HG02981 (cell line): ENCODE measurements at regions not wholly inside any gene's neighbourhood (a gene's known extent, or its start where the extent isn't known, plus 50 kb on each side); places are given as distances from the start of the nearest gene placed in this dataset.
"Not testable (repeated sequence)": the region's sequence is repeated elsewhere in the genome, so short reads cannot be mapped to it uniquely, and the experiment has no call there.

Experiments
- ATAC-seq: cut with Tn5 transposase; IDR thresholded peaks from one replicate; pipeline ENCODE4 v1.9.1; 2021; ENCODE audit warnings: mild to moderate bottlenecking, moderate library complexity; ENCODE audit not compliant: unreplicated experiment

DNA sequence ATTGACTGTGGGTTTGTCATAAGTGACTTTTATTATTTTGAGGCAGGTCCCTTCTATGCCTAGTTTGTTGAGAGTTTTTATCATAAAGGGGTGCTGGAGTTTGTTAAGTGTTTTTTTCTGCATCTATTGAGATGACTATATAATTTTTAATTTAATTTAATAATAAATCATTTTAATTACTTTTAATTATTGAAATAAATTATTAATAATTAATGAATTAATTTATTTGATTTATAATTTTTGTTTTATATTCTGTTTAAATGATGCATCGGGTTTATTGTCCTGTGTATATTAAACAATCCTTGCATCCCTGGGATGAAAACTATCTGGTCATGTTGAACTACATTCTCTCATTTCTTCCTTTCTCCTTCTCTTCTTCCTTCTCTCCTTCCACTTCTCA, 1352.2 kb upstream of the PRR20A start:
- no peak for ATAC-seq

DNA sequence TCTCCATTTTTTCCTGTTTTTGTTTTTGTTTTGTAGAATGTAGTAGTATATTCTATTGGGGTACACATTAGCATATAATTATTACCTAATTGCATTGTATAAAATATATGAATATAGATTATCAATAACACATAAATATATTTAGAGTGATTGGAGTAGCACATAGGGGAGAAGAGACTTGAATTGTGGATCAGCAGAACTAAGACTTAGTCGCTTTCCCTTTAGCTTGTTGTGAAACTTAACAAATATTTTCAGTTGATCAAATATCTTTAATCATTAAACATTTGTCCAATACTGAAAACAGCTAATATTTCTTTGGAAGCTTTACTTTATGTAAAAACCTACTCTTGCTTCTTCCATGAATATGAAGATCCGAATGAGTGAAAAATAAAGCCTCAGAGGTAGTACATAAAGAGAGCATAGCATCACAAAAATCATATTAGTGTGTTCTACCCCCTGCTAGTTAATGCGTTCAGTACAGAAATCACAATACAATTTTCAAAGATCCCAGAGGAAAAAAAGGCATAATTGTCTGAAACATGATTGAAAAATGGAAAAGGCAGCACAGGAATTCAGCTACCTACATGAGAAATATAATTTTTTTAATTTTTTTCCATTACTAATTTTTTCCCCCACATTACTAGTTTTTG, 1348.0 kb upstream of the PRR20A start:
- ATAC-seq: no peak

DNA sequence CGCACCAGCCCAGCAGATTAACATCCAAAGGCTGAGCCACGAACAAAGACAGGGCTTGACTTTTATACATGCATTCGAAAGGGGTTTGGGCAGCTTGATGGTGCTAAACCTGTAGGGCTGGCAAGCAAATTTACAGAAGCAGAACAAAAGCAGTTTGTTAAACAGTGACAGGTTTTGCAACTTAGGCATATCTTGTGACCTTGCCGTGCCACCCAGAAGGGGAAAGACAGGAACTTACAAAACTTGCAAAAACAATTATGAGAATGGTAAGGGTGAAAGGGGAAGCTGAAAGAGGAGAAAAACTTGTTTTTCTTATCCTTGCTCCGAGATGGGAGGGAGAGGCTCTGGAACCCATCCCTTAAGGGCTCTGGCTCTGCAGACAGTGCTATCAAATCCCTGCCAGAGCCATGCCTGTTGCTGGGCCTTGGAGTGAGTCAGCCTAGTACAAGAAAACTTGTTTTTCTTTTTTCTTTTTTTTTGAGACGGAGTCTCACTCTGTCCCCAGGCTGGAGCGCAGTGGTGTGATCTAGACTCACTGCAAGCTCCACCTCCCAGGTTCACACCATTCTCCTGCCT, 1325.2 kb upstream of the PRR20A start:
- no peak for ATAC-seq

DNA sequence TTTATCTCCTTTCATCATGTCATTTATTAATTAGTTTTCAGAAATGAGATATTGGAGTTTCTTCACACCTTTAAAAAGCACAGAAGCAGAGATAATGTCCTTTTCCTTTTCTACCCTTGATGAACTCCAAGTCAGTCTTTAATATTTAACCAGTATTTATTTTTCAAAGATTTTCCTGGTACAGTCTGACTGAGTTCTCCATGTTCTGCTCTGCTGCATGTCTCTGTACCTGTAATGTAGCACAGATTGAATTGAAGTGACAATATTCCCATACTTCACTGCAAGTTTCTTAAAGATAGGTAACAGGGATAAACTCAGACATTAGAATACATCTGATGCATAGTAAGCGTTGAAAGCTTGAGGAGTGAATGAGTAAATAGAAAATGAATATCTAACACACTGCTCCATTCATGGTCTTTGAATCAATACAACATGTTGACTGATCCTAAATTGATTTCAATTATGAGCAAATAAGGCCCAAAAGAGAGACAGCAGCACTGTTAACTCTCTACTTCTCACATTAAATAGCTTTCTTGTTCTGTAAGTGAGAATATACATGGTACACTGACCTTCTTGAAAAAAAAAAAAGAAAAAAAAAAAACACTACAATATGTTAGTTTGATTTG, 1323.6 kb upstream of the PRR20A start:
- ATAC-seq: no peak

DNA sequence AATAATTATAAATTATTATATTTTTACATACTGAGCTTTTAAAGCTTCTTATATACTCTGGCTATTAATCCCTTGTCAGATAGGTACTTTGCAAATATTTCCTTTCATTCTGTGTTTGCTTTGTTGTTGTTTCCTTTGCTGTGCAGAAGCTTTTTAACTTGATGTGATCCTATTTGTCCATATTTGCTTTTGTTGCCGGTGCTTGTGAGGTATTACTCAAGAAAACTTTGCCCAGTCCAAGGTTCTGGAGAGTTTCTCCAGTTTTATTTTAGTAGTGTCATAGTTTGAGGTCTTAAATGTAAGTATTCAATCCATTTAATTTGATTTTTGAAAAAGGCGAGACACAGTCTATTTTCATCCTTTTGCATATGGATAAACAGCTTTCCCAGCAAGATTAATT, 1319.9 kb upstream of the PRR20A start:
- no peak for ATAC-seq

DNA sequence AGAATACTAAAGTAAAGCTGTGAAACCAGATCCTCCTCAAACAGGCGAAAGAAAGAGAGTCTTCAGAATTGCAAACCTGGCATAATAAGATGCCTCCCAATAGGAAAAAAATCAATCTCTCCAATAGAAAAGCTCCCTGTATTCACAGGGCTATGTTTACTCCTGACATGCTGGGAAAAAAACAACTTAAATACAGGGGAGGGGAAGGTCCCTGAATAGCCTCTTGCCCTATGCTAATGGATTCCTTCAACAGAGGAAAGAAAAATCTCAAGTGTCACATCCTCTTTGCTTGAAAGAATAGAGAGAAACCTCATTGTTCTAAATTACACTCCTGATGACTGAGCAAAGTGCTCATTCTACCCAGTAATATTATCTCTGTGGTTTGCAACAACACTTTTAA, 1271.1 kb upstream of the PRR20A start:
- ATAC-seq: no peak

DNA sequence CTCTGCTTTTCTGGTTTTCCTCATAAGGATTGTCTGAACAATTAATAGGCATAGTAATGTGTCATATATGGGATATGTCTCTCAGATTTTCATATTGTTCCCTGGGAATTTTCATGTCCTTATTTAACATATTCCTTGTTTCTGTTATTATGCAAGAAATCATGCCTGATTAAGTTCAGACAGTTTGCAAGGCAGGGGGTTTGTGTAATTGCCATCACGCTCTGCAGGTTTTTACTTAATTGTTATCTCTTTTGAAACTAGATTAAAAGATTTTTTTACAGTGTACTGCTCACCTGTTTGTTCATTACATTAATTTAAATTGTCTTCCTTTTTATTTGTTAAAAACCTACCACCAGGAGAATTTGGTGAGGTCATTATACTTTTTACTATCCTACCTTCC, 1253.2 kb upstream of the PRR20A start:
- ATAC-seq: no peak

DNA sequence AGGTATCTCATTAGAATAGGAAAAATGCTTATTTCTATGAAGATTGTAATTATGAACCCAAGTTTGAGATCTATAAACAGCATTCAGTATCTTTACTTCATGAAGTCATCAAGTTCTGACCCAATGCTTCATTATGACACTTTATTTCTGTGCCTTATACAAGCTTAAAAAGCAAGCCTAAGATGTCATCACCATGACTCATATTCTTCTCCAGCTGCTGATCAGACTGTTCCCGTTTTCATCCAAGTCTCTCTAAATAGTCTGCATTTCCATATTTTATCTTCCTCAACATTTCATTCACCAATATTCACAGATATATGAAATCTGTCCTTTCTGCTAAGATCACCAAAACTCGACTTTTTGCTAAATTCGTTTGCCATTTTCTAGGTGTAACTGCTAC, 1247.2 kb upstream of the PRR20A start:
- no peak for ATAC-seq

DNA sequence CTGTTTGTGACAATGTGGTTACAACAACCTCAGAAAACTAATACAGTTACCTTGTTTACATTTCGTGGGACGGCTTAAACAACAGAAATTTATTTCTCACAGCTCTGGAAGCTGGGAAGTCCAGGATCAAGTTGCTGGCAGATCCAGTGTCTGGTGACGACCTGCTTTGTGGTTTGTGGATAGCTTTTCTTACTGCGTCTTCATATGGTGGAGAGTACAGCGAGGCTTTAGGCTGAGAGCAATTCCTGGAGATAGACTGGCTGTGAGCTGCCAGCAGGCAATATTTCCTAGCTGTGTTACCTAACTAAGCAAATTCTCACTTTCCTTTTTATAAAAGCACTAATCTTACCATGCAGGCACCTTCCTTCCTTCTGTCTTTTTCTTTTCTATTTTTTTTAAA, 1203.5 kb upstream of the PRR20A start:
- ATAC-seq: no peak

DNA sequence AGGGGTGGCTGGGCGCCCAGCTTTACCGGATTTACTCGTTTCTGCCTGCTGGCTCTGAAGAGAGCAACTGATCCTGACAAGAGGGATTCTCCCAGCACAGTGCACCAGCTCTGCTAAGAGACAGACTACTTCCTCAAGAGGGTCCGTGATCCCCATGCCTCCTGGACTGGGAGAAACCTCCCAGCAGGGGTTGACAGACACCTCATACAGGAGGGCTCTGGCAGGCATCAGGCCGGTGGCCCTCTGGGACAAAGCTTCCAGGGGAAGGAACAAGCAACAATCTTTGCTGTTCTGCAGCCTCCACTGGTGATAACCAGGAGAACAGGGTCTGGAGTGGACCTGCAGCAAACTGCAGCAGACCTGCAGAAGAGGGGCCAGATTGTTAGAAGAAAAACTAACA, 1192.5 kb upstream of the PRR20A start:
- ATAC-seq: no peak

DNA sequence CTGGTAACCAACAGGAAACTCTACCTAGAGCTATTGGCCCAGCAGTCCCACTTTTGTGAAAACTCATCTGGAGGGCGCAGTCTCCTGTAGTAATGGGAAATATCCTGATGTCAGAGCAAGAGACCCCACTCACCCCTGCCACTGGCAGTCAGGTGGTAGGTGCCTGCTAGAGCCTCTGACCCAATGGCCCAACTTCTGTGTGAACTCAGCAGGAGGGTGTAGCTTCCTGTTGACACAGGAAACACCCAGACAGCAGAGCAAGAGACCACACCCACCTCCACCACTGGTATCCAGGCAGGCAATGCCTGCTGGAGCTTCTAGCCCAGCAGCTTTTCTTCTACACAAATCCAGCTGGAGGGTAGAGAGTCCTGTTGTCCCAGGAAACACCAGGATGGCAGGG, 1176.8 kb upstream of the PRR20A start:
- no peak for ATAC-seq

DNA sequence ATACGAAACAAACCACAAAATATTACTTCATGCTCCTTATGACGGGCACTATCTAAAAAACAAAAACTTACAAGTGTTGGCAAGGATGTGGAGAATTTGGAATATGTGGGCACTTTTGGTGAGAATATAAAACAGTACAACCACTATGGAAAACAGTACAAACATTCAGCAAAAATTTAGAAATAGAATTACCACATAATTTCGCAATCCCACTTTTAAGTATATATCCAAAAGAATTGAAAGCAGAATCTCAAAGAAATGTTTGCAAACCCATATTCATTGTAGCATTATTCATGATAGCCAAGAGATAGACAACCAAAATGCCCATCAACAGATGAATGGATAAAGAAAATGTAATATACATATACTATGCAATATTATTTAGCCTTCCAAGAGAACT, 1173.7 kb upstream of the PRR20A start:
- no peak for ATAC-seq

DNA sequence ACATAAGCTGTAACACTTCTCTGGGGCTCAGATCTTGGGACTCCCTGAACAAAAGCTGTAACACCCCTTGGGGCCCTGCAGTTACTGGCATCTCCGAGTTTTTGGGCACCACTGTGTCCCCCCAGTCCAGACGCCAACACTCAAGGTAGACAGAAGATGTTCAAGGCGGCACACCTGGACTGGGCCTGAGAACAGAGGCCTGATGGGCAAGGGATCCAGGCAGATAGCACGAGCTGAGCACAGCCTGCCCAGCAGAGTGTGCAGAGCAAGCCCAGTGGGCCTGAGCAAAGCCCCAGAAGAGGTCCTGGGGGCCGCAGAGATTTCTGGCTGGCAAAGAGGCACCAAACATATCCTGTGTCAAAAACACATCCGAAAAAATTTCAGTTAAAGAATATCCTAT, 1163.3 kb upstream of the PRR20A start:
- ATAC-seq: no peak

DNA sequence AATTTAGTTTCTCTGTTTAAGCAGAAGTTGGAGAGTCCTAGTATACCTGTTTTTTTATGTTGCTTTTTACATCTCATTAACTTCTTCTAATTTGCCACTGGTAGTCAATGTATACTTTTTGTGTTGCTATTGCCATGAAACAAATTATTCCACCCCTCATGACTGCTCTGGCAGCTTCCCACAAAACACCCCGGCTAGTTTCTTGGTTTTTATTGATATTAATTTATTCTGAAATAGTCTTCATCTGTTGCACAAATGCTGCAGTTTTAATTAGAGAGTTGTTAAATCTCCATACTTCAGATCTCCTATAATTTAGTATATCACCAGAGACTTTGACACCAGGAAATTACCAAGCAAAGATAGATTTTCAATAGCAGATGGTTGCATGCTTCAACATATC, 1159.3 kb upstream of the PRR20A start:
- ATAC-seq: no peak

DNA sequence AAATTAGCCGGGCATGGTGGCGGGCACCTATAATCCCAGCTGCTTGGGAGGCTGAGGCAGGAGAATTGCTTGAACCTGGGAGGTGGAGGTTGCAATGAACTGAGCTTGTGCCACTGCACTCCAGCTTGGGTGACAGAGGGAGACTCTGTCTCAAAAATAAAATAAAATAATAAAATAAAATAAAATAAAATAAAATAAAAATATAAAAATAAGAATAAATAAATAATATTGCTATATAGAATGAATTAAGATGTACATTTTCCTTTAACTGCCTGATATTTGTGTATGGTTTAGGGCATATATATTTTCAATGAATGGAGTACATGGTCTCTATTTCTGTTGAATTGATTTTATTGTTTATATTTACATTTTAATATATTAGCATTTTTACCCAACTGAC, 1156.7 kb upstream of the PRR20A start:
- not testable (repeated sequence) for ATAC-seq

DNA sequence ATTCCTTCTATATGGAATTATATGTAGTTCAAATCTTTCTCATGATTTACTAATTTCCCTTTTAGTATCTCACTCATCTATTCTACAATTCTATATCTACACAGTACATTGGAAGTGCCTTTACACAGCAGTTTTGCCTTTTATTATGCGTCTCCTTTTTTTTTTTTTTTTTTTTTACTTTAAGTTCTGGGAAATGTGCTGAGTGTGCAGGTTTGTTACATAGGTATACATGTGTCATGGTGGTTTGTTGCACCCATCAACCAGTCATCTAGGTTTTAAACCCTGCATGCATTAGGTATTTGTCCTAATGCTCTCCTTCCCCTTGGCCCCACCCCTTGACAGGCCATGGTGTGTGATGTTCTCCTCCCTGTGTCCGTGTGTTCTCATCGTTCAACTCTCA, 1150.1 kb upstream of the PRR20A start:
- ATAC-seq: no peak

DNA sequence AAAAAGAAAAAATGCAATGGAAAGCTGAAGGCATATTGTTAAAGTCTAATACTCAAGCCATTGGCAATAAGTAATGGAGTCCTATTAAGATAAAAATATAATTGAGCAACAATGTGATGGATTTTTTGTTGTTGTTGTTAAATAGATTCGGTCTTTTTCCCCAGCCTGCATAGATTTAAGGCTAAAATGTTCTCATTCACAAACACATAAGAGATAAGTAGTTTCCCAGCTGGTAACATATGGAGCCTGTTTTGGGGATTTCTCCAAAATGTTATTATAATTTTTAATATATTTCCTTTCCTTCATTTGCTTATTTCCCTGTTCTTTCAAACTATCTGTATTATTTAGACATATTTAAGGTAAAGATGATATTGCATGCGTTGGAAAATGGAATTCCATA, 1149.1 kb upstream of the PRR20A start:
- ATAC-seq: no peak

DNA sequence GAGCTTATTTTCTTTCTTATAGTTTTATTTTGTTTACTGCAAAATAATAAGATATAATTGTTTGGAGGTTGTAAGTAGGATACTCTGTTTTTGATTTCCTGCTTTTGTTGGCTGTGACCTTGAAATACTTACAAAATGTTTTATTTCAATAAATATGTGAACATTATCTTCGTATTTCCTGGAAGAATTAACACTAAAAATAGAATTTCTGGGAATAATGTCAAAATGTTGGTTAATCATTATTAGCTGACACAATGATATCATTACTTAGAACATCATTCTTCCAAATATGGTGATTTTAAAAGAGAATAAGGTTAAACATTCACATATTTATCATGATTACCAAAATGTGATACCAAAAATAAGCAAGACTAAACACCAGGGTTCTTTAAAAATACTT, 1148.6 kb upstream of the PRR20A start:
- no peak for ATAC-seq

DNA sequence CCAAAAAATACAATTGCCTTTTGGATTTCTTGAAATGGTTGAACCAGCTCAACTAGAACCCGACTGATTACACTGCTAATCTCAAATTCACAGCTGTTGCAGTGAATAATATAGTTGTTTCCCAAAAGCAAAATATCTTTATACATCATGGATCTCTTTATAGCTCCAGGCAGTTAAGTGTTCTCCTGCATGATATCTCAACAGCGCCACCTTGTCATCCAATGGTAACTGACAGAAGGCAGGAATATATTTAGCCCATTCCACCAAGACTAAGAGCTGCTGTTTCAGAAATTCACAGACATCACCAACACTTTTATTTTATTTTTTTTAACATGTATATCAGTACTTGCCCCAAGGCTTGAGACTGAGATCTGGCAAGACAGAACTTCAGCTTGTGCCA, 1141.0 kb upstream of the PRR20A start:
- no peak for ATAC-seq

DNA sequence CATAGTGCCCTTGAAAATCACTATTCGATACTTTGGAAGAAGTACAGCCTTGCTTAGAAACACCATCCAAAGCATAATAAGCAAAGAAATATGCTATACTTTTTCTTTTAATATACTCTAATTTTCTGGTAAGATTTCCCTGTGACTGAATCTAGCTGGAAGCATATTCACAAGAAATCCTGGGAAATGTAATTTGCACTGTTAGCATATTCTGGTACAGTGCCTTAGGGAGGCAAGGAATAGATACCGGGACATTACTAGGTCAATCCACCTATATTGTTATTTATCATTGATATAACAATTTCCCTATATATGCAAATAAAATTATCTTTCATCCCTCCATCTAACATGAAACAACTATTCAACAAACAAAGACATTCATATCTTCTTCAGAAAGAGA, 1131.3 kb upstream of the PRR20A start:
- ATAC-seq: no peak

DNA sequence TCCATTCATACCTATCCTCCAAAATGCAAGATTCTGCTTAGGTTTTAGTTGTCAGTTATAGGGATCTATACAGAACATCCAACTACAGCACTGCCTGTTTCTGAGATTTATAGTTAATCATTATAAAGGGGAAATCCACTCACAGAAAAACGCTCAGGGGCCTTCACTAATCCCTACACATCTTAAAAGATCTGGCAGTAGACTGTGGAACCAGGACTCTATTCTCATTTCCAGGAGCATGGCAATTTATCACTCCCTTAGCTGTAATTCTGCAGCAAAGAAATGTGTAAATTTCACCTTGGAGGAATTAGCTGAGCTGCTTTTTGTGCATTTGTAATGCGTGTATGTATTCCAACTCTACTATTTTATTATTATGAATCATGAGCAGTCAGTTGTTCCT, 1128.1 kb upstream of the PRR20A start:
- ATAC-seq: no peak

DNA sequence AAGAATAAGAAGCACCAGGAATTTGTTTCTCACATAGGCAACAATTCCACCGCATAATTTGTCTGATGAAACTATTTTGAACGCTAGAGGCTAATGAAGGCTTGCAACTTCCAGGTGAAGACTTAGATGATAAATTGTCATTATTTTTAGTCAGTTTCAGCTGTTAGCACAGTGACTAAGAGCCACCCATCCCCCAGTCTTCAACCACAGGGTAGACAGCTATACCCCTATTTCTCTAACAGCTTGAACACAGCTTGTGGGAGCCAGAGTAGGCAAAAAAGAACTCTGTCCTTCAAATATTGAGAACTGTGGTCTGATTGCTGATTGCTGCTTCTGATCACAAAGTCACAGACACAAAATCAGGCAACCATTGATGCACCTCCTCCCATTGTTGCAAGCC, 1124.8 kb upstream of the PRR20A start:
- no peak for ATAC-seq

DNA sequence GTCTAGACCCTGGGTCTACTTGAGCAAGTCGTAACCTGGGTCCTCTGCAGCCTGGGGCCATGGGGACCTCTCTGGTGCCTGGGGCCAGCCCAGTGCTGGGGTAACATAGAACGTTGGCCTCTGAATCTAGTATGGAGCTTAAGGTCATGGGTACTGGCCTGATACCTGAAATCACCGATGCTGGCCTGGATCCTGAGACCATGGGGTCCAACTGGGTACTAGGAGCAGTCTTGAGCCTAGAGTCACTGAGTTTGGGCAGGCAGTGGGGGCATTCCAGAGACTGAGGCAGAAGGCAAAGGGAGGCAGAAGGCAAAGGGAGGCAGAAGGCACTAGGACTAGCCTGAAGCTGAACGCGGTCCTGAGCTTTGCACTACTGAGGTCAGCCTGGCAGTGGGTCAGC, 1121.1 kb upstream of the PRR20A start:
- ATAC-seq: no peak
